HUDEP-2 (cell line): ENCODE measurements at regions not wholly inside any gene's neighbourhood (a gene's known extent, or its start where the extent isn't known, plus 50 kb on each side); places are given as distances from the start of the nearest gene placed in this dataset.

Experiments
- DNase-seq, 76 experiments: peaks; one replicate each; lab custom pipeline; 2025; ENCODE audit not compliant: unreplicated experiment in 76 of 76; lab: John Stamatoyannopoulos, UW

DNA sequence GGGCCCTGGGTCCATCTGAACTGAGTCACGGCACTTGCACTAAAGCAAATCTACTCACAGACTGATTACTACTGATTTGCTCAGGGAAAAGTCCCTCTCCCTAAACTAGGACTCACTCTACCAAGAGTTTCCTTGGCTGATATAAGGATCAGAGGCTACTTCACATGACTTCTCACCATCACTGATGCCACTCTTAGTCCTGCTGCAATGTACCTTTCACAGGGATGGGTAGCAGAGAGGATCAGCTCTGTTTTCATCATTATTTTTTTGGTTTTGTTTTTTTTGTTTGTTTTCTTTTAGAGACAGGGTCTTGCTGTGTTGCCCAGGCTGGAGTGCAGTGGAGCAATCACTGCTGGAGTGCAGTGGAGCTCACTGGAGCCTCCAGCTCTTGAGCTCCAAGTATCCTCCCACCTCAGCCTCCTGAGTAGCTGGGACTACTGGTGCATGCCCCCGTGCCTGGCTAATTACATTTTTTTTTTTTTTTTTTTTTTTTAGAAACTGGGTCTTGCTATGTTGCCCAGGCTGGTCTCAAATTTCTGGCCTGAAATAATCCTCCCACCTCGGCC is 200.6 kb downstream of the JCAD start:
- DNase-seq, result no peak

DNA sequence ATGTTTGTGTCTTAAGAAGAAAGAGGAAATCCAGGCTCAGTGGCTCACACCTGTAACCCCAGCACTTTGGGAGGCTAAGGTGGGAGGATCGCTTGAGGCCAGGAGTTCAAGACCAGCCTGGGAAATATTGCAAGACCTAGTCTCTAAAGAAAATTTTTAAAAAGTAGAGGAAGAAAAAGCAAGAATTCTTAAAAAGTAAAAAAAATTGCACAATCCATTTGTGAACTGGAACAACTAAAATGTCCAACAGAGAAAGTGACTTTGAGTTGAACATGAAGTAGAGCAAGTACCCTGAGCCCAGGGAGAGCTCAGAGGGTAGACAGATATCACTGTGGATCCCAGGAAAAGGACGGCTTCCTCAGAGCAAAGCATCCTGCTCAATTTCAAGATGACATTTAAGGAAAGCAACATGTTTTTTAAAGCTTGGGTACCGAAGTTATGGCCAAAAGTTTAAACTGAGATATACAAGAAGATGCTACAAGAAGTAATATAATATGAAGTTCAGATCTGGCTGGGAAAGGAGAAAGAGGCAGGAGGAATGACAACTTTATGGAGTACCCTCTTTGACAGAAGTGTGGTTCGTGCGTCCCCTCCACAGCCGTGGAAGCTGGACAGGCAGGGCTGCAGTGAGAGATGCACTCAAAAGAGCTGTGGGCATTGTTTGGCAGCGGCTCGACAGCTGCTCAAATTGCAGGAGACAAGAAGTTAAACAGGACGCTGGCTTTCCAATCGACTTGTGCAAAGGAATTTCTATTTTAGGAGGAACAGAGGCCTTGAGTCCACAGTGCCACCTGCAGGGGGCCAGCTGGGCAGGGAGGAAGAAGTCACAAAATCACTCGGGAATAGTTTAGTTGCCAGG is 201.3 kb downstream of the JCAD start:
- DNase-seq, result no peak

DNA sequence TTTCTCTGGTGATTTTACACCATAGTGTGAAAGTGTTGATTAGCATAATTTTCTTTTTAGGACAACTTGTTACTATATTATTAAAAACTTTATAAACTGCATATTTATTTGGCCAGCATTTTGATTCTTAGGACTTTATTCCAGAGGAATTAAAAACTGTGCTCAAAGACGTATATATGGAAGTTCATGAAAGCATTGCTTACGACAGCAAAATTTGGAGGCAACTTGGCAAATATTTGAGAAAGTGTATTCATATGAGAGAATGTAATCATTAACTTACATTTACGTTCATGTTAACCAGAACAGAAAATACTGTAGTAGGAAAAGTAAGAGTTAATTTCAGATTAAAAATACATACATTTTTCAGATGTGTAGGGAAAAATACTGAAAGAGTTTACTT is 203.1 kb downstream of the JCAD start:
- DNase-seq, result no peak

DNA sequence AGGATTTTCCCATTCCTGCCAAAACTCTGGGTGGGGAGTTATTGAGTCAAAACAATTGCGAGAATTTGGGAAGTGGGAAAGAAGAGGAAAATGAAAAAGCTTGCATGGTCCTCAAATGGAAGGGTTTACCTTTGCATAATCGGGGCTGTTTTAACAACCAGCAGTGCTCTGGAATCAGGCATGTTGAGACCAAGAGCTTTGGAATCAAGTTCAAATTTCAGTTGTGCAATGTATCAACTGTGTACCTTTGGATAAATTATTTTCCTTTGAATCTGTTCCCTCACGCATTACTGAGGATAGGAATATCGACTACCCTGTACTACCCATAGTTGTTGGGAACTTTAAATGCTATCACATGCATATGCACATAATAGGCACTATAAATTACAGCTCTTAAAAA is 205.5 kb downstream of the JCAD start:
- DNase-seq, result no peak

DNA sequence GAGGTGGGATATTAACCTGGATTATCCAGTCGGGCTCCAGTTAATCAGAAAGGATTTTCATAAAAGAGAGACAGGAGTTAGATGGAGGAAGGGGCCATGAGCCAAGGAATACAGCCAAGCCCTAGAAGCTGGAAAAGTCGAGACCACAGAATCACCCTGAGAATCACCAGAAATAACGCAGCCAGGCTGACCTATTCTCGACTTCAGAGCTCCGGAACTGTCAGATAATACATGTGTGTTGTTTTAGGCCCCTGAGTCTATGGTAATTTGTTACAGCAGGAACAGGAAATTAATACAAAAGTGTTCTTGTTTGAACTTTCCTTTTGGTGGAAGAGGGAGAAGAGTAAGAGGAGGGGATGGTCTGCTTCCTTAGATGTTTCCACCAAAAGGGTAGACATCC is 208.1 kb downstream of the JCAD start:
- DNase-seq, result no peak

DNA sequence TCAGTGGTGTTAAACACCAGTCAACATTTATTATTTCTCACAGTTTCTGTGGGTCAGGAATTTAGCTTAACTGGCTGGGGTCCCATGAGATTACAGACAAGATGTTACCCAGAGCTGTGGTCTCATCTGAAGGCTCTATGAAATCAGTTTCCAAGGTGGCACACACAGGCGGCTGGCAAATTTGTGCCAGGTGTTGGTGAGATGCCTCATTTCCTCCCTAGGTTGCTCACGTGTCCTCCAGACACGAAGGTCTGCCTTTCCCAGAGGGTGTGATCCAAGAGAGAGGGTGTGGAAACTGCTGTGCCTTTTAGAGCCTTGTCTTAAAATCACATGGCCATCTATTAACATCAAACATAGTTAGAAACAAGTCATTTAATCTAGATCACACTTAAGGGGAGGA is 209.0 kb downstream of the JCAD start:
- DNase-seq, result no peak

DNA sequence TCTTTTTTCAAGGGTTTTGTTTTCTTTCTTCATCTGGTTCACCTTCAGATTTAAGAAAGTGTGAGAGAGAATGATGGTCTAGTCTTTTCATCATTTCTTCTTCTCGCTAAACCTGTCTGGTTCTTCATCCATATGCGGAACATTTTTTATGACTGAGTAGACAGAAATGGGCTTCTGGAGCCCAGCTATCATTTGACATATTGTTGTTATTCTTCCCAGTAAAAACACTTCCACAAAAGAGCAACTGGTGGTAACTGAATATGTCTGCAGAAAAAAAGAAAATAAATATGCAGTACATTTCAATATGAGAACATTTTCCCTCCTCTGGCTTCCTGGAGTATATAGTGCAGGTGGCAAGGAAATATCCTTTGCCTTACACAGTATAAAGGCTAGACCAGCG is 209.5 kb downstream of the JCAD start:
- DNase-seq, result no peak

DNA sequence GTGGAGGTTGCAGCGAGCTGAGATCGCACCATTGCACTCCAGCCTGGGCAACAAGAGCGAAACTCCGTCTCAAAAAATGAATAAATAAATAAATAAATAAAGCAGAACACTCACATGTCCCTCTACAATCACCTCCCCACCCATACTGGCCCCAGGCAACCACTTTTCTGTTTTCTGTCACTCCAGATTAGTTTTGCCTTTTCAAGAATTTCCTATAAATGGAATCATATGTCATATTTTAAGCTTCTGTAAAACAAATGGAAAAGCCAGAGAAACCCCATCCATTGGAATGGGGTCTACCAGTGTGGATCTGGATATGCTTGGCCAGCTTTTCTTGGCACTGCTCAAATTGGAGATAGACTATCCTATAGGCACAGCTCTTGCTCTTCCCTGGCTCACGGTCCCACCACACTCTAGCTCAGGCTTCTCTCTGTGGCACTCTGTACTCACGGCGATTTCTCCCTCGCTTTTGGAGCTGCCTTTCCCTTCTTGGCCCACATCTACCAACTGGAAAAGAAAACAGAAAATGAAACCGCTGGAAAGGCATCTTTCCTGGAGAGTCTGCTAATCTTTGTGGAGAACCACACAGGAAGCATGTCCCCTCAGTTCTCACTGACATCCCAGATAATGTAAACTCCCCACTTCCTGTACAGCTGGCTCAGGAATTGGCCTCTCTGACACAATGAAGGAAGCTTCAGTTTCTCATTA is 210.1 kb downstream of the JCAD start:
- DNase-seq, result no peak

DNA sequence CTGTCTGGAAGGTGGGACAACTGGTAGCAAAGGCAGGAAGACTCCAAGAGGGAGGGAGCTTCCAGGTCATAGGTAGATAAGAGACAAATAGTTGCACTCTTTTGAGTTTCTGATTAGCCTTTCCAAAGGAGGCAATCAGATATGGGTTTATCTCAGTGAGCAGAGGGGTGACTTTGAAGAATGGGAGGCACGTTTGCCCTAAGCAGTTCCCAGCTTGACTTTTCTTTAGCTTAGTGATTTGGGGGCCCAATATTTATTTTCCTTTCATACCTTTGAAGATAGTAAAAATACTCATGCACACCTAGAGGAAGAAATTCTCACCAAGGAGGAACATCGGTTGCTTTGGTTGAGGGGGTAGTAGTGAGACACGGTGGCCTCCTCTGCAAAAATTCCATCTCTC is 212.1 kb upstream of the SVIL start:
- no peak for DNase-seq

DNA sequence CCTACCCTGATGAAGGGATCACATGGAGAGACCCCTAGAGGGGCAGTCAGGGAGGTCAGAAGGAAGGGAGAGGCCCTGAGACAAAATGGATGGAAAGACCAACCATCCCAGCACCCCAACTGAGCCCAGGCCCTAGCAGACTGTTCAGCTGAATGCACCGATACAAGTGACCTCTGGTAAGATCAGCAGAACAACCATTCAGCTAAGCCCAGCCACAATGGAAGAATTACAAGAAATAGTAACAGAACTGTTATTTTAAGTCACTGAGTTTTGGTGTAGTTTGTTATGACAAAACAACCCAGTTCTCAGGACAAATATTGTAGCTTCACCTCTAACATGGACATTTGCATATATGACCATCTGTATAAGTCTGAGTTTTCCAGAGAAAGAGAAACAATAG is 210.4 kb upstream of the SVIL start:
- DNase-seq, result no peak

DNA sequence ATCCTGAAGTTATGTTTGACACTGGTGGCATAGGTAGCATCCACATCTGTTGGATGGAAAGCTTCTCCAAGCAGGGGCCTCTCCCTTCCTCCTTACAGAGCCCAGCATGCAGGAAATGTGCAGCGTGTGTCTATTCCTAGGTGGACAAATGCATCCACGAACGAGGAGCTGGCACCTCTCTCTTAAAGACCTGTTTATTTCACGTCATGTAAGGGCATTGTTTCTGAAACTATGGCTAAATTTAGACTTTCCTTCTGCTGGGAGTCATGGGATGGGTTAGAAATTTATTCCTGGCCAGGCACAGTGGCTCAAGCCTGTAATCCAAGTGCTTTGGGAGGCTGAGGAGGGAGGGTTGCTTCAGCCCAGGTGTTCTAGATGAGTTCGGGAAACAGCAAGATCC is 208.4 kb upstream of the SVIL start:
- no peak for DNase-seq

DNA sequence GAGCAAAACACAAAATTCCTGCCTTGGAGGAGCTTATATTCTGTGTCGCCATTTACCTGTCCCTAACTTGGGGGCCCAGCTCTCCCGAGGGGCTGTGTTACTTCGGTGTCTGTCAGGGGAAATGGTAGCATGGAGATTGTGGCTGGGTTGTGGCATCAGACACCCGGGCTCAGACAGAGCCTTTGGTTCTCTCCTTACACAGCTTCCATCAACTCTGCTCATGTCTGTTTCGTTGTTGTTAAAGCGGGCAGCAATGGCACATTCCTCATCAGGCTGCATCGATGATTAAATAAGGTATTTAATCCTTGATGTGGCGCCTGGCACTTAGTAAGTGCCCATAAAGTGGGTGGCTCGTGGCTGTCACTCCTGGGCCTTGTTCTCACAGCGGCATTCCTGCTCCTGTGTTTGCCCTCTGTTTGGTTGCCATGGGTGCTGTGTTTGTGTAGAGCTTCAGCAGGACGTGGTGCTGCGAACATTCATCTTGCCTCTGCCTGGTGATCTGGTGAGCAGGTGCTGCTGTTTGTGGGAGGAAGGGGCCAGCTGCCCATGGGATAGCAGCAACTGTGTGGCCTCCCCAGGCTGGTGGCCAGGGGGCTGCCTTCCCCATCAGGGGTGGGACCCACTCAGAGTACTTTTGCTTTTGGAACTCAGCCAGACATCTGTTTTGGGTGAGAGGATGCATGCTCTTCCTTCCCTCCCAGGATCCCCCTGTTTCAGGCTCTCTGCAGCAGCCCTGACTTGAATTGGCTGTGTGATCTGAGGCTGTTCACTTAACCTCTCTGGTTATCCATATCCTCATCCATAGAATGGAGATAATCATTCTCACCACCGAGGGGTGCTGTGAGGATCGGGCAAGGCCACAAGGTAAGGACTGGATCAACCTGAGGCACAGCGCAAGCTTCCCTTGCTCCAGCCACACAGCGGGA is 207.2 kb upstream of the SVIL start:
- no peak for DNase-seq

DNA sequence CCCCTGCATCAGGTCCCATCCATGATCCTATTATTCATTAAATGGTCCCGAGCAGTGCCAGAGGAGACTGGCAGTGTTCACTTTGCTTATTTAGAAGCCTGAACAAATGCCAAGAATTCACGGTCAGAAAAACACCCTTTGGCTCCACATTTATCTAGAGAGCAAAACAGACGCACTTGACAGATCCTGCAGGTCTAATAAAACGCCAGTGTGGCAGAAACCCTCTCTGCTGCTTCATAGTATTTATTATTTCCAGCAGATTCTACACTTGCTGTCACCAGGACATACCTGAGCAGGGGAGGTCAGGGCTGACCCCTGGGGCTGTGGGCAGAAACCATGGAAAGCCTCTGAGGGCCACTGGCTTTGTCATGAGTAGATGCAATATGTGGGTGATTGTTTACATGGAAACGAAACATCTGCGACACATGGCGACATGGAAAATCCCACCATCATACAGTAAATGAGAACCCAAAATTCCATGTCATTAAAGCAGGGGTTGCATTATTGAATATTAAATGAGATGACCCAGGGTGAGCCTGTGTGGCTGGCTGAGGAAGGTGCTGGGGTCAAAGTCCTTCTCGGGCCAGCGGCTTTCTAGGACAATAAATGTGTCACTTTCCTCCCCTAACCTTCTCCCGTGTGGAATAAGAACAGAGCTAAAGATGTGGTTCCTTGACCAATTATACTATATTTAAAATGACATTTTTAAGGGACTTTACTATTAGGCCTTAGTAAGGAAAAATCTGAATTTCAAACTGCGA is 205.9 kb upstream of the SVIL start:
- DNase-seq, result no peak

DNA sequence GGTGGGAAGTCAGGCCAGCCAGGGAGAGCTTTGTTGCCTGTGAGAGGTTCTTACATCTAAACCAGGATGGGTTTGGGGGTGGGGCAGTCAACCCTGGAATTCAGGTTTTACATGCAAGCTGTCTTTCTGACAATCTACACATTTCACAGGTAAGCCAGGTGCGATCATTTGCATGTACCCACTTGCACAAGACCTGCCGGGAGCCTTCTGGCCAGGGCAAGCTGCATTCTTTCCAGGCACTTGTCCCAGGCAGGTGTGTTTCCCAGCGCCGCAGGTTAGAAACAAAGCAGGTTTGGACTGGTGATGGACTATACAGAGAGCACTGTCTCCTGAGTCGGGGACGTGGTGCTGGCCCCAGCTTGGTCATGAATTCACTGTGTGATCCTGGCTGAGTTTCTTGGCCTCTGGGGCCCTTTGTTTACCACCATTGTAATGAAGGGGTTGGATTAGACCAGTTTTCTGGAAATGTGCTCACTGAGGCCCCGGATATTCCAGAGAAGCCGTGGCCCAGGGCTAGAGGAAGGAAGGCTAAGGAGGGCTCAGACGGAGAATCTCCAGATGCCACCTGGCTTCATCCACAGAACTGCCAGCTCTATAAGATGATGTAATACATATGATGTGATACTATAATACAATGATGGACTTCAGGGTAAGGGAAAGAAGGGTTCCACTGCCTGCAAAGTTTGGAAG is 205.2 kb upstream of the SVIL start:
- no peak for DNase-seq

DNA sequence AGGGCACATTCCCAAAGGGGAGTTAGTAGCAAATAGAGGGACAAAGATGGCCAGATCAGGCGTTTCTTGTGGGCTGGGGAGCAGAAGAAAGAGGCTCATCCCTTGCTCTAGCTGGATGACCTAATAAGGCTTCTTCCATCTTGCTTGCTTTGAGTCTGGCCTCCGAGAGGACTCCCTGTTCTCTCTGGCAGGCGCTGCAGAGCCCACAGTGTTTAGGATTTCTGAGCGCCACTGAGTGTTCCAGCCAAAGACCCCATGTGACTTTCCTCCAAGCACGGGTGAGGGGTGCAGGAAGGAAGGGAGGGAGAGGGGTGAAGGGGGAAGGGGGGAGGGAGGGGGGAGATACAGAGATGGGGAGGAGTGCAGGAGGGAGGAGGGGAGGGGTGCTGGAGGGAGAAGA is 203.8 kb upstream of the SVIL start:
- no peak for DNase-seq

DNA sequence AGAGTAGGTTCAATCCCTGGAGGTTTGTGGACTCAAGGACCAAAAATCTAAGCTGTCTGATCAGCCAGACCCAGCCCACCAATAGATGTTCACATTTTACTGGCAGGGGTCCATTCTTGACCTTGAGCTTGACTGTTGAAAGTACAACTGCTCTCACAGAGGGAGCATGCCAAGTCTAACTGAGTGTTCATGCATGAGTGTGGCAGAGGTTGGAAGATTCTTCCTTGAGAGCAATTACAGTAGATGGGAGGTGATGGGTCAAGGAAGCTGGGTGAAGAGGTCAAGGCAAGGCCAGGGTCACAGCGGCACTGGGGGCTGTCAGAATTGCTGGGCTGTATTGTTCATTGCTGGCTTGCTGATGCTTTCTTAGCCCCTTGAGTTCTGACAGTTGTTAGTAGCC is 202.8 kb upstream of the SVIL start:
- DNase-seq, result no peak

DNA sequence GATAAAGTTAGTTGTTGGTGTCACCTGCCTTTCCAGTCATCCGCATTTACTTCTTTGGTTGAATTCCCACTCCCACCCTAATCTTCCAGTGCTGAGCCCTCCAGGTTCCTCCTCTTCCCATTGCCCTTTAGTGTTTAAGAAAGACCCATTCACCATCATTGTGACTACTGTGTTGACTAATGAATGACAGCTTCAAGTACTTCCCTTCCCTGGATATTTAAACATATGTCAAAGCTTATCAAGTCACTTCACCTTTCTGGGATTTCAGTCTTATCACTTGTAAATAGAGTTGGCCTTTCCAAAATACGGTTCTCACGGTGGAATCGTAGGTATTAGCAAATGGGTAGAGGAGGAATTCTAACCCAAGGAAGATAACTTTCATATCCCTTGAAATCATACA is 201.6 kb upstream of the SVIL start:
- DNase-seq, result no peak

DNA sequence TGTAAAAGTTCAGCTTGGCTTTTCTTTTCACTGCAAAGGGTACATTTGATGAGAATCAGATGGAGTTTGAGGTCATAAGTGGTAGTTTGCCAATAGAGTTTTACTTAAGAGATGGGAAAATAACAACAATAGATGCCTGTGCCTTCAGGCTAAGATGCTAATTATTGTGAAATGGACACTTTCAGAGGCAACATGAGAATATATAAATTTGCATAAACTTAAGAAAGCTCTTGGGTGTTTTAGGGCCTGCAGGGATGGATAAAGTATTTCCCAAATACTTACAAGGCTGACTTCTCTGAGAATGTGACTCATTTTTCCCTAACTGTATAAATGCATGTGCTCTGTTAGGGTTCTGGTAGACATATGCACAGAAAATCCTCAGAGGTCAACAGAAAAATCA is 200.3 kb upstream of the SVIL start:
- DNase-seq, result no peak
